ENCODE measurements at regions not wholly inside any gene's neighbourhood (a gene's known extent, or its start where the extent isn't known, plus 50 kb on each side); places are given as distances from the start of the nearest gene placed in this dataset.

DNA sequence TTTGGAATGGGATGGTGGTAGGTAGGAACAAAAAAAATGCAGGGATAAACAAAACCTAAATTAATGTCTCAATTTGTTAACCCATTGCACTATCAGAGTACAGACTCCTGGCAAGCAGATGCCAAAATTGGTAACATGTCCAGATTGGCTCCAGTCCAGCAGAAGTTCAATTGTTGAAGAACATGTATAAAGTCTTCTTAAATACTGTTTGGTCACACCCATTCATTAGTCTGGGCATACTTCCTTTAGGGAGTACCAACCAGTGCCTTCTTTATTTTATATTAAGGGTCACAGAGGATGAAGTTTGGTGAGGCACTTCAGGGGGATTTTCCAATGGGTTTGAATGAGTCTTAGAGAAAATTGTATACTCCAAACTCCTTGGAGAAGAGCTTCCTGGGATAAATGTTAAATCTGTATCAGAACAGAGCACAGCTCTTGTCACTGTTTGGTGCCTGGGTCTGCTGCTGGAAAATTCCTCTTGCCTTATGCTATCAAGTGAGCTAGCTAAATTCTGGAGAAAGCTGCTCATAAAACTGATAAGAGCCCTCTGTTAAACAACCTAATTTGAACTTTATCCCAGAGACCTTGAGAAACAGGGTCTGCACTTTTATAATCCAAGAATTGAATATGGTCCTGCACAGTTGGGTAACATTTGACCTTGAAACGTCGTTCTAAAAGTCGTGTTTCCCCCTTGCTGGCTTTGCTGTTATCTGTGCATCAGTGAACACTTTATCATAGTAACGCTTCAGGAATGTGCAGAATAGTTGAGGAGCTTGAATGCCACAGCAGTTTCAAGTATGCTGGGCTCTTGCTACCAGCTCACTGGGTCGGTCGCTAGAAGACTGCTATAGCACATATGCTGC, 334.1 kb upstream of the CITED2 start:
- TF ChIP-seq, protein P1, sequence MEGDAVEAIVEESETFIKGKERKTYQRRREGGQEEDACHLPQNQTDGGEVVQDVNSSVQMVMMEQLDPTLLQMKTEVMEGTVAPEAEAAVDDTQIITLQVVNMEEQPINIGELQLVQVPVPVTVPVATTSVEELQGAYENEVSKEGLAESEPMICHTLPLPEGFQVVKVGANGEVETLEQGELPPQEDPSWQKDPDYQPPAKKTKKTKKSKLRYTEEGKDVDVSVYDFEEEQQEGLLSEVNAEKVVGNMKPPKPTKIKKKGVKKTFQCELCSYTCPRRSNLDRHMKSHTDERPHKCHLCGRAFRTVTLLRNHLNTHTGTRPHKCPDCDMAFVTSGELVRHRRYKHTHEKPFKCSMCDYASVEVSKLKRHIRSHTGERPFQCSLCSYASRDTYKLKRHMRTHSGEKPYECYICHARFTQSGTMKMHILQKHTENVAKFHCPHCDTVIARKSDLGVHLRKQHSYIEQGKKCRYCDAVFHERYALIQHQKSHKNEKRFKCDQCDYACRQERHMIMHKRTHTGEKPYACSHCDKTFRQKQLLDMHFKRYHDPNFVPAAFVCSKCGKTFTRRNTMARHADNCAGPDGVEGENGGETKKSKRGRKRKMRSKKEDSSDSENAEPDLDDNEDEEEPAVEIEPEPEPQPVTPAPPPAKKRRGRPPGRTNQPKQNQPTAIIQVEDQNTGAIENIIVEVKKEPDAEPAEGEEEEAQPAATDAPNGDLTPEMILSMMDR (IDR thresholded peaks at IDR 0.05 in 4 of 5, conservative IDR thresholded peaks at IDR 0.05 in 1 of 5) = no peak
- no peak for TF ChIP-seq POLR2A (IDR thresholded peaks at IDR 0.05)
